ENCODE measurements at regions not wholly inside any gene's neighbourhood (a gene's known extent, or its start where the extent isn't known, plus 50 kb on each side); places are given as distances from the start of the nearest gene placed in this dataset.
A peak's percentile ranks its signal among the peaks of the same experiment; 100 is the strongest.

- no peak for TF ChIP-seq CTCF (IDR thresholded peaks at IDR 0.05; ENCODE audit: low read depth, low read length, missing input control)
Measured at GRCh38 chr18:37661061-37661460, 95.5 kb upstream of the CELF4 start (continued).

- 57% methylated on average over 2 of the region's 2 CpGs for WGBS
- Histone ChIP-seq H3K4me3 (ENCODE audit: low read depth in 1 of 3, low read length in 3 of 3) (no peak overlapping the region), H3K4me1 (ENCODE audit: control insufficient read depth in 4 of 4, insufficient read depth in 4 of 4, low read length in 3 of 4) (no peaks in the 10 kb centered on the region), H3K36me3 (ENCODE audit: control insufficient read depth in 4 of 4, insufficient read depth in 3 of 4, low read depth in 1 of 4, low read length in 3 of 4) (no peaks in the 10 kb centered on the region), H3K27me3 (ENCODE audit: control insufficient read depth in 4 of 4, insufficient read depth in 4 of 4, low read length in 3 of 4) (no peaks in the 10 kb centered on the region), H3K27ac (ENCODE audit: low read depth in 1 of 2, low read length in 2 of 2) (no peak overlapping the region), H3K9ac (ENCODE audit: low read depth in 1 of 2, low read length in 2 of 2) (no peak overlapping the region), H3K9me3 (ENCODE audit: control insufficient read depth in 4 of 4, low read length in 3 of 4) (no peaks in the 10 kb centered on the region)
- no peak for TF ChIP-seq EGR1 (IDR thresholded peaks at IDR 0.05; ENCODE audit: low read depth in 2 of 2)
- no peak for TF ChIP-seq TAF1 (conservative IDR thresholded peaks at IDR 0.05)
- no peak for TF ChIP-seq NR2F2 (IDR thresholded peaks at IDR 0.05)
- no peak for TF ChIP-seq REST (IDR thresholded peaks at IDR 0.05)
- no peak for TF ChIP-seq ATF3 (IDR thresholded peaks at IDR 0.05)
- TF ChIP-seq HNF4G (IDR thresholded peaks at IDR 0.05) = no peak
- TF ChIP-seq ZBTB33 (IDR thresholded peaks at IDR 0.05) = no peak
- DNase-seq (ENCODE audit: low spot score) = peak; percentile 12
Measured at GRCh38 chr18:37660658-37661057, 95.1 kb upstream of the CELF4 start.

- H3K9me3 ChIP-seq (ENCODE audit: control insufficient read depth in 4 of 4, low read length in 3 of 4) = no peaks in the 10 kb centered on the region
- no peak overlapping the region for H3K4me3 ChIP-seq (ENCODE audit: low read depth in 1 of 3, low read length in 3 of 3)
- peak; percentile 25 for DNase-seq (ENCODE audit: low spot score)
- H3K36me3 ChIP-seq (ENCODE audit: control insufficient read depth in 4 of 4, insufficient read depth in 3 of 4, low read depth in 1 of 4, low read length in 3 of 4) = no peaks in the 10 kb centered on the region
- H3K4me1 ChIP-seq (ENCODE audit: control insufficient read depth in 4 of 4, insufficient read depth in 4 of 4, low read length in 3 of 4) = no peaks in the 10 kb centered on the region
- no peak overlapping the region for H3K27ac ChIP-seq (ENCODE audit: low read depth in 1 of 2, low read length in 2 of 2)
- TF ChIP-seq ZBTB33 (IDR thresholded peaks at IDR 0.05) = no peak
- no peak for TF ChIP-seq GABPA (IDR thresholded peaks at IDR 0.05 in 1 of 2, conservative IDR thresholded peaks at IDR 0.05 in 1 of 2)
- TF ChIP-seq NR2F2 (IDR thresholded peaks at IDR 0.05) = no peak
- TF ChIP-seq MAX (IDR thresholded peaks at IDR 0.05) = no peak
- TF ChIP-seq REST (IDR thresholded peaks at IDR 0.05) = no peak
- TF ChIP-seq FOXA1 (IDR thresholded peaks at IDR 0.05) = no peak
- no peak for TF ChIP-seq RAD21 (IDR thresholded peaks at IDR 0.05)
- no peak for TF ChIP-seq EGR1 (IDR thresholded peaks at IDR 0.05; ENCODE audit: low read depth in 2 of 2)
- TF ChIP-seq SP1 (IDR thresholded peaks at IDR 0.05) = no peak
- no peak for TF ChIP-seq HNF4A (conservative IDR thresholded peaks at IDR 0.05)
- H3K9ac ChIP-seq (ENCODE audit: low read depth in 1 of 2, low read length in 2 of 2) = no peak overlapping the region
- no peaks in the 10 kb centered on the region for H3K27me3 ChIP-seq (ENCODE audit: control insufficient read depth in 4 of 4, insufficient read depth in 4 of 4, low read length in 3 of 4)
Measured at GRCh38 chr18:37659906-37660305, 94.3 kb upstream of the CELF4 start.

Measured in liver (tissue), 8 donors.